Uterus (tissue), 2 donors: ENCODE measurements at regions not wholly inside any gene's neighbourhood (a gene's known extent, or its start where the extent isn't known, plus 50 kb on each side); places are given as distances from the start of the nearest gene placed in this dataset.

Source experiments
- POLR2A ChIP-seq, 2 donors: fragments of 450-650 bp; IDR thresholded peaks; one replicate each; pipeline ENCODE4 v1.6.1; 2016; ENCODE audit warnings: antibody characterized with exemption in 2 of 2, mild to moderate bottlenecking in 1 of 2, moderate library complexity in 1 of 2
- TF ChIP-seq, protein P1 (sequence below), 4 experiments: fragments of 200-600 bp in 2 of 4; fragments of 450-650 bp in 2 of 4; sonication (generic) in 2 of 4; IDR thresholded peaks; one replicate each; pipeline ENCODE4 v1.5.1; 2016 to 2019; ENCODE audit warnings: antibody characterized with exemption in 4 of 4, mild to moderate bottlenecking in 2 of 4, moderate library complexity in 1 of 4

DNA sequence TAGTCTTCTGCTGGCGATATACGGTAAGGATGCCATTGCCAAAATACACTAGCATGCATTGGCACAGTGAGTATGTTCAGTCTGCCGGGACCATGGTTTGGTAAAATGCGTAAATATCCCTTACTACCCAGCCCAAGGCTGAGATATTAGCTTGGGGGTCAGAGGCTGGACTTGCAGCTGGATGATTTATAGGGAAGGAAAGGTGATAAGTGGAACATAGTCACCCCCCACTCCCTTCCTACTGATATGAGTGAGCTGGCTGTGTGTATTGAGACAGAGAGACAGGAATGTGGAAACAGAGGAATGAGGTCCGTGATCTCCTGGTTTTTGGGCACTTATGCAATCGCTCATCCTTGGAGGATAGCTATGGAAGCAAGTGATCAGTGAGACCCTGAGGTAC lies 642.8 kb downstream of the KCNT2 start:
- TF ChIP-seq, protein P1, sequence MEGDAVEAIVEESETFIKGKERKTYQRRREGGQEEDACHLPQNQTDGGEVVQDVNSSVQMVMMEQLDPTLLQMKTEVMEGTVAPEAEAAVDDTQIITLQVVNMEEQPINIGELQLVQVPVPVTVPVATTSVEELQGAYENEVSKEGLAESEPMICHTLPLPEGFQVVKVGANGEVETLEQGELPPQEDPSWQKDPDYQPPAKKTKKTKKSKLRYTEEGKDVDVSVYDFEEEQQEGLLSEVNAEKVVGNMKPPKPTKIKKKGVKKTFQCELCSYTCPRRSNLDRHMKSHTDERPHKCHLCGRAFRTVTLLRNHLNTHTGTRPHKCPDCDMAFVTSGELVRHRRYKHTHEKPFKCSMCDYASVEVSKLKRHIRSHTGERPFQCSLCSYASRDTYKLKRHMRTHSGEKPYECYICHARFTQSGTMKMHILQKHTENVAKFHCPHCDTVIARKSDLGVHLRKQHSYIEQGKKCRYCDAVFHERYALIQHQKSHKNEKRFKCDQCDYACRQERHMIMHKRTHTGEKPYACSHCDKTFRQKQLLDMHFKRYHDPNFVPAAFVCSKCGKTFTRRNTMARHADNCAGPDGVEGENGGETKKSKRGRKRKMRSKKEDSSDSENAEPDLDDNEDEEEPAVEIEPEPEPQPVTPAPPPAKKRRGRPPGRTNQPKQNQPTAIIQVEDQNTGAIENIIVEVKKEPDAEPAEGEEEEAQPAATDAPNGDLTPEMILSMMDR (IDR thresholded peaks at IDR 0.05) = no peak
- TF ChIP-seq POLR2A (IDR thresholded peaks at IDR 0.05) = no peak
